ENCODE measurements at regions not wholly inside any gene's neighbourhood (a gene's known extent, or its start where the extent isn't known, plus 50 kb on each side); places are given as distances from the start of the nearest gene placed in this dataset.

DNA sequence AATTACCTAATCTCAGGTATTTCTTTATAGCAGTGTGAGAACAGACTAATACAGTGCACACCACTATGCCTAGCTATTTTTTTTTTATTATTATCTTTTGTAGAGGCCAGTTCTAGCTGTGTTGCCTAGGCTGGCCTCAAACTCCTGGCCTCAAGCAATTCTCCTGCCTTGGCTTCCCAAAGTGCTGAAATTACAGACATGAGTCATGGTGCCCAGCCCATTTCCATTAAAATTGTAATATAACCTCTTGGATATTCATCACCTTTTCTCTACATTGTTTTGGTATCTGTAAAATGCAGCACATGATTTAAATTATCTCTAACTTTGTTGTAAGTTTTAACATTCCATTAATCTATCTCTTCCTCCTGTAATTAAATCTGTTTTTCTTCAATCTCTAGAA, 2052.9 kb downstream of the ARAP2 start:
- no peak overlapping the region for H3K27ac ChIP-seq (ENCODE audit: low read depth, low read length, severe bottlenecking)
- H3K9me3 ChIP-seq (ENCODE audit: control insufficient read depth, low read length), result no peaks in the 10 kb centered on the region
- no peaks in the 10 kb centered on the region for H3K4me1 ChIP-seq (ENCODE audit: control insufficient read depth, insufficient read depth, low read length, poor library complexity, severe bottlenecking)
- H3K36me3 ChIP-seq (ENCODE audit: control insufficient read depth, insufficient read depth, low read length), result no peaks in the 10 kb centered on the region
- H3K4me3 ChIP-seq (ENCODE audit: extremely low read depth, insufficient read depth, low read length, poor library complexity, severe bottlenecking), result no peak overlapping the region

DNA sequence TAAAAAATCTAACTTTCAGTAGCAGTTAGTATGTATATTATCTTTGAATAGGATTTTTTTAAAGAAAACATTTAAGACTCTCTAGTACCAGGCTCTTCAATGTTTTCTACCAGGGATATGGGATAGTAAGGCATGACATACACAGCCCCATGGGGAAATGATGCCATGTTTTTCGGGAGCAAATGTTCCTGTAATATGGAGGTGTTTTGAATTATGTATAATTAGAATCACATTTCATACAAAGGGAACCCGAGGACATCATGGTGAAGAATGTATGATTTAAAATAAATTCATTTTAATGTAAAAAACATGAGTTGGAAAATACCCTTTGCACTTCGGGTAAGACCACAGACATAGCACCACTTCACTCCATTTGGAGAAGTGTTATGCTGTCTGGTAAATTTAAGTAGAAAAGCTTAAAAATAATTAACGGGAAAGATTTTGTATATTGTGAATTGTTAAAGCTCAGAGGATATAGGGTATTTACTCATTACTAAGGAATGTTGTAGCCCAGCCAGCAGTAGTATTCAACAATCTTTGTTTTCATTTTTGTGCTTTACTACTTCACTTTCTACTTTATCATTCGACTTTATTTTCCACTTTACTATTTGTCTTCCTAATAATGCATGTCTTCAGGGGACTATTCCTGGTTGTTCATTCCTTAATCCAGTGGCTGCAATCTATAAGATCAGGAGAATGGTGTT, 2050.7 kb downstream of the ARAP2 start:
- H3K36me3 ChIP-seq (ENCODE audit: control insufficient read depth, insufficient read depth, low read length), result no peaks in the 10 kb centered on the region
- no peaks in the 10 kb centered on the region for H3K4me1 ChIP-seq (ENCODE audit: control insufficient read depth, insufficient read depth, low read length, poor library complexity, severe bottlenecking)
- no peaks in the 10 kb centered on the region for H3K9me3 ChIP-seq (ENCODE audit: control insufficient read depth, low read length)
- WGBS, 2 experiments (ENCODE audit: insufficient coverage in 2 of 2), result 83% methylated on average over 2 of the region's 5 CpGs; no CpG with 5 or more reads in 1 of the 2 experiments
- H3K4me3 ChIP-seq (ENCODE audit: extremely low read depth, insufficient read depth, low read length, poor library complexity, severe bottlenecking), result no peak overlapping the region
- H3K27ac ChIP-seq (ENCODE audit: low read depth, low read length, severe bottlenecking), result no peak overlapping the region

GRCh38 chr4:34194585-34194984, 2049.7 kb downstream of the ARAP2 start:
- 80 to 93% methylated on average over 1 to 2 of the region's 2 CpGs for WGBS, 2 experiments (ENCODE audit: insufficient coverage in 2 of 2)
- no peaks in the 10 kb centered on the region for H3K36me3 ChIP-seq (ENCODE audit: control insufficient read depth, insufficient read depth, low read length)
- no peaks in the 10 kb centered on the region for H3K9me3 ChIP-seq (ENCODE audit: control insufficient read depth, low read length)
- H3K4me3 ChIP-seq (ENCODE audit: extremely low read depth, insufficient read depth, low read length, poor library complexity, severe bottlenecking), result no peak overlapping the region
- H3K4me1 ChIP-seq (ENCODE audit: control insufficient read depth, insufficient read depth, low read length, poor library complexity, severe bottlenecking), result no peaks in the 10 kb centered on the region
- no peak overlapping the region for H3K27ac ChIP-seq (ENCODE audit: low read depth, low read length, severe bottlenecking)

GRCh38 chr4:34196375-34196774, 2047.9 kb downstream of the ARAP2 start:
- 100% methylated on average over 1 of the region's 2 CpGs for WGBS, 2 experiments (ENCODE audit: insufficient coverage in 2 of 2)
- H3K4me3 ChIP-seq (ENCODE audit: extremely low read depth, insufficient read depth, low read length, poor library complexity, severe bottlenecking), result no peak overlapping the region

GRCh38 chr4:34198966-34199365, 2045.3 kb downstream of the ARAP2 start:
- Histone ChIP-seq H3K4me1 (ENCODE audit: control insufficient read depth, insufficient read depth, low read length, poor library complexity, severe bottlenecking) (no peaks in the 10 kb centered on the region), H3K4me3 (ENCODE audit: extremely low read depth, insufficient read depth, low read length, poor library complexity, severe bottlenecking) (no peak overlapping the region), H3K36me3 (ENCODE audit: control insufficient read depth, insufficient read depth, low read length) (no peaks in the 10 kb centered on the region), H3K9me3 (ENCODE audit: control insufficient read depth, low read length) (no peaks in the 10 kb centered on the region), H3K27ac (ENCODE audit: low read depth, low read length, severe bottlenecking) (no peak overlapping the region)
- WGBS, 2 experiments (ENCODE audit: insufficient coverage in 2 of 2), result no CpG with 5 or more reads among the region's 1 CpG

More at GRCh38 chr4:34196375-34196774, 2047.9 kb downstream of the ARAP2 start:
- no peaks in the 10 kb centered on the region for H3K36me3 ChIP-seq (ENCODE audit: control insufficient read depth, insufficient read depth, low read length)
- H3K27ac ChIP-seq (ENCODE audit: low read depth, low read length, severe bottlenecking), result no peak overlapping the region
- no peaks in the 10 kb centered on the region for H3K9me3 ChIP-seq (ENCODE audit: control insufficient read depth, low read length)
- H3K4me1 ChIP-seq (ENCODE audit: control insufficient read depth, insufficient read depth, low read length, poor library complexity, severe bottlenecking), result no peaks in the 10 kb centered on the region

DNA sequence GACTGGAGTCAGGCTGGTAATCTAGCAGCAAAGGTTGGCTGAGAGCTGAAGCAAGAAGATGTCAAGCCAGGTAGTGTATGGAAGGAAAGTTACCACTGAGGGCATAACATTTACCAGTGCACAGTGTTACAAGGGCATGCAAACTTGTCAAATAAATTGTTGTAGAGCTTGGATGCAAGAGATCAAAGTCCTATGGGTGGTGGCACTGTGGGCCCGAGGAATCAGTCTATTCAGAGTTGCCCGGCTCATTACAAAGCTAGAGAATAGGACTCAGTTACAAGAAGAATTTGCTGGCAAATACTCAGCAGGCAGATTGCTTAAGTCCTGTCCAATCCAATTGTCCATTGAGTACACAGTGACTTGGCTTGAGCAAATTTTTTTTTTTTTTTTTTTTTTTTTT, 2043.8 kb downstream of the ARAP2 start:
- Histone ChIP-seq H3K36me3 (ENCODE audit: control insufficient read depth, insufficient read depth, low read length) (no peaks in the 10 kb centered on the region), H3K4me1 (ENCODE audit: control insufficient read depth, insufficient read depth, low read length, poor library complexity, severe bottlenecking) (no peaks in the 10 kb centered on the region), H3K4me3 (ENCODE audit: extremely low read depth, insufficient read depth, low read length, poor library complexity, severe bottlenecking) (no peak overlapping the region), H3K27ac (ENCODE audit: low read depth, low read length, severe bottlenecking) (no peak overlapping the region), H3K9me3 (ENCODE audit: control insufficient read depth, low read length) (peaks cover 6% of the 10 kb centered on the region)
- 85 to 92% methylated on average over 2 of the region's 2 CpGs for WGBS, 2 experiments (ENCODE audit: insufficient coverage in 2 of 2)

DNA sequence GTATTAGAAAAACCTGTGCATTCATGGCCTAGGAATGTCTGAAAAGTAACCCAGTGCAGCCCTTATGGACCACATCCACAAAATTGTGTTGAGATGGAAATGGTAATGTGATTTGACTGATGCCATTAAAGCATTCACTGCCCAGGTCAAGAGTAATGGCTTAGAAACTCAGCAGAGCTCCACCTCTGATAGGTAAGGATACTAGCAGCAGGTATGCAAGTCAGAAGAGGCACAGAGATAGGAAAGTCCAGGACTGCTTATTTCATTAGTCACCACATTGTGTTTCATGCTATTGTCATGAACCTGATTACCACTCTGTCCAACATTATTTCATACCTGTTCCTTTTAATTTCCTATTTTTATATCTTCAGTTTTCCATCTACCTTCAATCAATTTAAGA, 2042.2 kb downstream of the ARAP2 start:
- Histone ChIP-seq H3K36me3 (ENCODE audit: control insufficient read depth, insufficient read depth, low read length) (no peaks in the 10 kb centered on the region), H3K4me1 (ENCODE audit: control insufficient read depth, insufficient read depth, low read length, poor library complexity, severe bottlenecking) (no peaks in the 10 kb centered on the region), H3K27ac (ENCODE audit: low read depth, low read length, severe bottlenecking) (no peak overlapping the region), H3K9me3 (ENCODE audit: control insufficient read depth, low read length) (peaks cover 16% of the 10 kb centered on the region), H3K4me3 (ENCODE audit: extremely low read depth, insufficient read depth, low read length, poor library complexity, severe bottlenecking) (no peak overlapping the region)

DNA sequence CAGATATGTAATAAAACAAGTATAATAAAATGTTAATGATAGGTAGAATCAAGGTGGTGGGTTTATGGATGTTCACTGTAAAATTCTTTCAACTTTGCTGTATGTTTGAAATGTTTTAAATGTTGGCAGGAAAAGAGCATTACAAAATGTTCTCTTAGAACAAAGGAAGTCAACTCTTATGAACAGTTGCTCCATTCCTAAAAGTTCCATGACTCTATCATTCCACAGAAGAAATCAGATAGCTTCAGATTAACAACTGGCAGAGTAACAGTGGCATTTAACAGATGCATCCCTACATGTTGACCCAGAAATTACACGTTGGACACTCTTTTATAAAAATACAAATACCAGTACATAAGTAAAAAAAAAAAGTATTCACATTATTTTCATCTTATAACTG, 2023.7 kb downstream of the ARAP2 start:
- Histone ChIP-seq H3K4me3 (ENCODE audit: extremely low read depth, insufficient read depth, low read length, poor library complexity, severe bottlenecking) (no peak overlapping the region), H3K4me1 (ENCODE audit: control insufficient read depth, insufficient read depth, low read length, poor library complexity, severe bottlenecking) (no peaks in the 10 kb centered on the region), H3K36me3 (ENCODE audit: control insufficient read depth, insufficient read depth, low read length) (no peaks in the 10 kb centered on the region), H3K27ac (ENCODE audit: low read depth, low read length, severe bottlenecking) (no peak overlapping the region), H3K9me3 (ENCODE audit: control insufficient read depth, low read length) (no peaks in the 10 kb centered on the region)
- WGBS, 2 experiments (ENCODE audit: insufficient coverage in 2 of 2), result no CpG with 5 or more reads among the region's 1 CpG

- no peak overlapping the region for H3K27ac ChIP-seq (ENCODE audit: low read depth, low read length, severe bottlenecking)
- H3K4me3 ChIP-seq (ENCODE audit: extremely low read depth, insufficient read depth, low read length, poor library complexity, severe bottlenecking), result no peak overlapping the region
- WGBS, 2 experiments (ENCODE audit: insufficient coverage in 2 of 2), result no CpG with 5 or more reads among the region's 1 CpG
- no peaks in the 10 kb centered on the region for H3K36me3 ChIP-seq (ENCODE audit: control insufficient read depth, insufficient read depth, low read length)
- H3K4me1 ChIP-seq (ENCODE audit: control insufficient read depth, insufficient read depth, low read length, poor library complexity, severe bottlenecking), result no peaks in the 10 kb centered on the region
- no peaks in the 10 kb centered on the region for H3K9me3 ChIP-seq (ENCODE audit: control insufficient read depth, low read length)
Measured at GRCh38 chr4:34221986-34222385, 2022.3 kb downstream of the ARAP2 start.

DNA sequence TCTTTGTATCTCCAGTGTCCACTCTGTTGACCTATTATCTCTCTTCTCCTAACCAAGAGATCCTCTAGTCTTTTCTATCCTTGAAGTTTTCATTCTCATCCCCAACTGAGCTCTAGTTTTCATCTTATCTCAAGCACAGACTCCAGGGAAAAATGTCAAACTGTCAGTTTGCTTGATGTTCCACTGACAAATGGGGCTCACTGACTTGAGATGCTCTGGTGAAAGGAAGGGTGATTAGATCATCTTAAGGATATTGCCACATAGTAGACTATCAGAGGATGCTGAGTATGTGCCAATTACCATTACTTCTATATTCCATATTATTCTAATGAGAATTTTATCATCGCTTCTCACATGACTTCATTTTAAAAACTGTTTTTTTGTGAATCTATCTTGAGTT, 2008.2 kb downstream of the ARAP2 start:
- Histone ChIP-seq H3K27ac (ENCODE audit: low read depth, low read length, severe bottlenecking) (no peak overlapping the region), H3K4me3 (ENCODE audit: extremely low read depth, insufficient read depth, low read length, poor library complexity, severe bottlenecking) (no peak overlapping the region), H3K9me3 (ENCODE audit: control insufficient read depth, low read length) (no peaks in the 10 kb centered on the region), H3K4me1 (ENCODE audit: control insufficient read depth, insufficient read depth, low read length, poor library complexity, severe bottlenecking) (no peaks in the 10 kb centered on the region), H3K36me3 (ENCODE audit: control insufficient read depth, insufficient read depth, low read length) (no peaks in the 10 kb centered on the region)
- WGBS, 2 experiments (ENCODE audit: insufficient coverage in 2 of 2), result no CpG with 5 or more reads among the region's 1 CpG

DNA sequence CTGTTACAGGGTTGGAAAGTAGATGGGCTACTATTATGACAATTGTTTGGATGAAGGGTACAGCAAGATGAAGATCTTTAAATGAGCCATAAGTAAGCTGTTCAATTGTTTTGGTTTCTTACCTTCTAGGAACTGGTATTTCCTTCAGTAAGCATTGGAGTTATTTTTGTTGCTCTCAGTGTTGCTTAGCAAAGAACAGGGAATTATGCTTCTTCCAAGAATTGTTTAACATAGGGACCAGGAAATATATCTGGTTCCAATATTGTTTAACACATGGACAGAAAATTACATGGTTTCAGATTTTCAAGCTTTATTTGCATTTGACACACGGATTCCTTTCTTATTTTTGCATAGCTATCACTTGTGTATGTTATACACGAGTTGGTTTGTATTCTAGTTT, 1999.0 kb downstream of the ARAP2 start:
- Histone ChIP-seq H3K36me3 (ENCODE audit: control insufficient read depth, insufficient read depth, low read length) (no peaks in the 10 kb centered on the region), H3K4me3 (ENCODE audit: extremely low read depth, insufficient read depth, low read length, poor library complexity, severe bottlenecking) (no peak overlapping the region), H3K4me1 (ENCODE audit: control insufficient read depth, insufficient read depth, low read length, poor library complexity, severe bottlenecking) (no peaks in the 10 kb centered on the region), H3K9me3 (ENCODE audit: control insufficient read depth, low read length) (no peaks in the 10 kb centered on the region), H3K27ac (ENCODE audit: low read depth, low read length, severe bottlenecking) (no peak overlapping the region)
- WGBS, 2 experiments (ENCODE audit: insufficient coverage in 2 of 2), result no CpG with 5 or more reads among the region's 2 CpGs

All from mesodermal cell (in vitro differentiated cells).